ENCODE measurements at regions not wholly inside any gene's neighbourhood (a gene's known extent, or its start where the extent isn't known, plus 50 kb on each side); places are given as distances from the start of the nearest gene placed in this dataset.

DNA sequence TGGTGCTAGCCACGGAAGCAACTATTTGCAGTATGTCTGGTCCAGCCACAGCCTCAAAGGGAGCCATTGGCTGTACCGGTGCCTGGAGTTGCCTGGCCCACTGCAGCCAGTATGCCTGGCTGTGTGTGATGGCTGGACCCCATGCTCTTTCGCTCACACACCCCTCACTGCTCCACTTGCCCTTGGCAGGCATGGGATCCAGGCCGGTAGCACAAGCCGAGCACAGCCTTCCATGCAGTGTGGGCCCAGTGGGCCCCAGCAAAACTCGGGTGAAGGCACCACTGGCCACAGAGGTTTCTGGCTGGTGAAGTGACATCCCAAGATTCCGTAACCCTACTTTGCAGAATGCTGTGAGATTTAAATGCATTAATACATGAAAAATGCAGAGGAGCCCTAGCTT lies 665.8 kb downstream of the PLPP3 start:
- Mint-ChIP-seq H3K4me1 (ENCODE audit: low read depth, unreplicated experiment) (no peaks in the 10 kb centered on the region), H3K27ac (ENCODE audit: unreplicated experiment) (peak overlapping the region; percentile 50), H3K27me3 (ENCODE audit: unreplicated experiment) (no peaks in the 10 kb centered on the region), H3K9me3 (ENCODE audit: unreplicated experiment) (peaks cover 4% of the 10 kb centered on the region), H3K4me3 (ENCODE audit: unreplicated experiment) (no peak overlapping the region), H3K36me3 (ENCODE audit: unreplicated experiment) (peaks cover 4% of the 10 kb centered on the region)
- DNase-seq, result no peak
- TF ChIP-seq, protein P1, sequence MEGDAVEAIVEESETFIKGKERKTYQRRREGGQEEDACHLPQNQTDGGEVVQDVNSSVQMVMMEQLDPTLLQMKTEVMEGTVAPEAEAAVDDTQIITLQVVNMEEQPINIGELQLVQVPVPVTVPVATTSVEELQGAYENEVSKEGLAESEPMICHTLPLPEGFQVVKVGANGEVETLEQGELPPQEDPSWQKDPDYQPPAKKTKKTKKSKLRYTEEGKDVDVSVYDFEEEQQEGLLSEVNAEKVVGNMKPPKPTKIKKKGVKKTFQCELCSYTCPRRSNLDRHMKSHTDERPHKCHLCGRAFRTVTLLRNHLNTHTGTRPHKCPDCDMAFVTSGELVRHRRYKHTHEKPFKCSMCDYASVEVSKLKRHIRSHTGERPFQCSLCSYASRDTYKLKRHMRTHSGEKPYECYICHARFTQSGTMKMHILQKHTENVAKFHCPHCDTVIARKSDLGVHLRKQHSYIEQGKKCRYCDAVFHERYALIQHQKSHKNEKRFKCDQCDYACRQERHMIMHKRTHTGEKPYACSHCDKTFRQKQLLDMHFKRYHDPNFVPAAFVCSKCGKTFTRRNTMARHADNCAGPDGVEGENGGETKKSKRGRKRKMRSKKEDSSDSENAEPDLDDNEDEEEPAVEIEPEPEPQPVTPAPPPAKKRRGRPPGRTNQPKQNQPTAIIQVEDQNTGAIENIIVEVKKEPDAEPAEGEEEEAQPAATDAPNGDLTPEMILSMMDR (IDR thresholded peaks at IDR 0.05; ENCODE audit: partially characterized antibody, unreplicated experiment), result no peak

DNA sequence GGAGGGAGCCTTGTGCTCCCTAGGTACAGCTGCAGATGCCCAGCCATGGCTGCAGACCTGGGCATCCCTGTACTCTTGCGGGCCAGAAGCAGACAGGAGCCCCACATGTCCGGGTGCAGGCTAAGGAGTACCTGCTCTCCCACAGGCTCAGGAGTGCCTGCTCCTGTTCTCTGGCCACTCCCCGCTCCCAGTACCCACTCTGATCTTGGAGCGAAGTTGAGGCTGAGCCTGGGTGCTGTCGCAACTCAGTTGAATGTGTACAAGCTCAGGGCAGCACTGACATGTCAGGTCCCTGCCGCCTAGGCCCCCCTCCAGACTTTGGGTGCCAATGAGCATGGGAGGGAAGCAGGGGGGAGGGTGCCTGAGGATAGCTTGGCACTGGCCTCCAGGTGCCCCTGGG lies 666.9 kb downstream of the PLPP3 start:
- Mint-ChIP-seq H3K36me3 (ENCODE audit: unreplicated experiment) (peaks cover 4% of the 10 kb centered on the region), H3K27me3 (ENCODE audit: unreplicated experiment) (no peaks in the 10 kb centered on the region), H3K27ac (ENCODE audit: unreplicated experiment) (no peak overlapping the region), H3K4me3 (ENCODE audit: unreplicated experiment) (no peak overlapping the region), H3K9me3 (ENCODE audit: unreplicated experiment) (peaks cover 4% of the 10 kb centered on the region), H3K4me1 (ENCODE audit: low read depth, unreplicated experiment) (no peaks in the 10 kb centered on the region)
- TF ChIP-seq, protein P1 (IDR thresholded peaks at IDR 0.05; ENCODE audit: partially characterized antibody, unreplicated experiment), result no peak
- no peak for DNase-seq

DNA sequence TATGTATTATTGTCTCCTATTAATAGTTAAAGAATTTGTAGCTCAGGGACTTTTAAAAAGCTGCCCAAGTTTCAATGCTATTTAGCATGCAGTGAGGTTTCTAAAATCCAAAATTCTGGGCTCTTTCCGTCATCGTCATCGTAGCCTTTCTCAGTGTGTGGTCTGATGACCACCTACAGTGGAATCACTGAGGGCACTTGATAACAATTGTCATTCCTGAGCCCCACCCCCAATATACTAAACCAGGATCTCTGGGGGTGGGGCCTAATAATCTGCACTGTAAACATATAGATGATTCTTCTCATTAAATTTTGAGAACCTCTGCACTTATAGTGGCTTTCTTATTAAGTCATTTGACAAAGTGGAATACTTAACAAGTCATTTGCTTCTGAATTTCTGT lies 674.8 kb downstream of the PLPP3 start:
- no peaks in the 10 kb centered on the region for H3K36me3 Mint-ChIP-seq (ENCODE audit: unreplicated experiment)
- no peaks in the 10 kb centered on the region for H3K27me3 Mint-ChIP-seq (ENCODE audit: unreplicated experiment)
- H3K9me3 Mint-ChIP-seq (ENCODE audit: unreplicated experiment), result no peaks in the 10 kb centered on the region

DNA sequence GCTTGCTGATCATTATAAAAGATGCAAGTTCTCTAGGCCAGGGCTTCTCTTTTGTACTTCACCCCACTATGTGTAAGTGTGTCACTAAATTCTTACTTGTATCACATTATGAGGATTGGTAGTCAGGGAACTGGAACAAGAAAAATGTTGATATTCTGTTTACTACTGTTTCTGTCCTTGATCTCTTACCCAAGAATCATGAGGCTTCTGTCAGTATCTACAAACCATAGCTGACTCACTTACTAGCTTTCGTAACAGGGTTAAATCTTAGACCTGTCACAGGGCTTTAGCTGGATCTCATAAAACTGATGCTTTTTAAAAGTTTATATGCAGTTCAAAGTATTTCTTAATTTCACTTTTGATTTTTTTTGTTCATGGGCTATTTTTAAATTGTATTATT lies 681.2 kb downstream of the PLPP3 start:
- TF ChIP-seq, protein P1 (IDR thresholded peaks at IDR 0.05; ENCODE audit: partially characterized antibody, unreplicated experiment), result no peak
- H3K27ac Mint-ChIP-seq (ENCODE audit: unreplicated experiment), result no peak overlapping the region

More for the DNA sequence above, 674.8 kb downstream of the PLPP3 start:
- Mint-ChIP-seq H3K4me1 (ENCODE audit: low read depth, unreplicated experiment) (no peaks in the 10 kb centered on the region), H3K27ac (ENCODE audit: unreplicated experiment) (no peak overlapping the region), H3K4me3 (ENCODE audit: unreplicated experiment) (no peak overlapping the region)
- TF ChIP-seq, protein P1 (IDR thresholded peaks at IDR 0.05; ENCODE audit: partially characterized antibody, unreplicated experiment), result no peak
- no peak for DNase-seq

DNA sequence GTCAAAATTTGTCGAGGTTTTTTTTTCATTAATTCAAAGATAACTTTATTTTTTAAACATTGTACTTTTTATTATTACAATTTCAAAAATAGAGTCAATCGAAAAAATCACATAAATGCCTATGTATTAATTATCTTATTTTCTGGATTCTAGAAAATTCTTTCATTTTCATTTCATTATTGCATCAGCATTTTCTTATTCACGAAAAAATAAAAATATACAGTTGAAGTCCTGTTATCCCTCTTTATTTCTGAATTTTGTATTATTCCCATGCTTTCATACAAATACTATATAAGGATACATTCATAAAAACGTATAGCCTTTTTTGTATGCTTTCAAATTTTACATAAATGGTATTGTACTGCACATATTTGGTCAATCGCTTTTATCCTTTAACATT lies 681.0 kb upstream of the USP24 start:
- H3K9me3 Mint-ChIP-seq (ENCODE audit: unreplicated experiment), result no peaks in the 10 kb centered on the region
- H3K27me3 Mint-ChIP-seq (ENCODE audit: unreplicated experiment), result no peaks in the 10 kb centered on the region
- H3K4me3 Mint-ChIP-seq (ENCODE audit: unreplicated experiment), result no peak overlapping the region
- no peak for DNase-seq
- H3K27ac Mint-ChIP-seq (ENCODE audit: unreplicated experiment), result no peak overlapping the region
- H3K4me1 Mint-ChIP-seq (ENCODE audit: low read depth, unreplicated experiment), result no peaks in the 10 kb centered on the region
- no peaks in the 10 kb centered on the region for H3K36me3 Mint-ChIP-seq (ENCODE audit: unreplicated experiment)
- TF ChIP-seq, protein P1 (IDR thresholded peaks at IDR 0.05; ENCODE audit: partially characterized antibody, unreplicated experiment), result no peak

More for the DNA sequence above, 681.2 kb downstream of the PLPP3 start:
- no peaks in the 10 kb centered on the region for H3K36me3 Mint-ChIP-seq (ENCODE audit: unreplicated experiment)
- H3K4me3 Mint-ChIP-seq (ENCODE audit: unreplicated experiment), result no peak overlapping the region
- H3K27me3 Mint-ChIP-seq (ENCODE audit: unreplicated experiment), result no peaks in the 10 kb centered on the region
- no peaks in the 10 kb centered on the region for H3K4me1 Mint-ChIP-seq (ENCODE audit: low read depth, unreplicated experiment)
- no peaks in the 10 kb centered on the region for H3K9me3 Mint-ChIP-seq (ENCODE audit: unreplicated experiment)
- DNase-seq, result no peak

All from glutamatergic neuron (in vitro differentiated cells).